RWPE2 (cell line): ENCODE measurements at regions not wholly inside any gene's neighbourhood (a gene's known extent, or its start where the extent isn't known, plus 50 kb on each side); places are given as distances from the start of the nearest gene placed in this dataset.

Source experiments
- ATAC-seq: fragments of 200-7000 bp; cut with Tn5 transposase; 3 replicates; pipeline ENCODE4 v1.9.1; 2021; ENCODE audit warnings: low read depth
- DNase-seq: peaks from one replicate; pipeline ENCODE4 v3.0.0-alpha.2; 2020; ENCODE audit warnings: low spot score
- H3K27ac ChIP-seq: fragments of 450-650 bp; 2 replicates; pipeline ENCODE4 v1.5.1; 2017; ENCODE audit warnings: mild to moderate bottlenecking; ENCODE audit not compliant: poor library complexity, severe bottlenecking
- H3K27me3 ChIP-seq: fragments of 250-450 bp; sonication (Bioruptor Pico); 2 replicates; pipeline ENCODE4 v1.5.1; 2021; ENCODE audit warnings: mild to moderate bottlenecking, moderate library complexity; ENCODE audit not compliant: insufficient read depth, poor library complexity, severe bottlenecking
- H3K36me3 ChIP-seq: fragments of 250-450 bp; sonication (Bioruptor Pico); 2 replicates; pipeline ENCODE4 v1.5.1; 2020; ENCODE audit warnings: low read depth, mild to moderate bottlenecking, moderate library complexity
- H3K4me1 ChIP-seq: fragments of 250-450 bp; sonication (Bioruptor Pico); 2 replicates; pipeline ENCODE4 v1.5.1; 2021; ENCODE audit warnings: mild to moderate bottlenecking, moderate library complexity; ENCODE audit not compliant: insufficient read depth, poor library complexity, severe bottlenecking
- H3K4me3 ChIP-seq: fragments of 250-450 bp; sonication (Bioruptor Pico); 2 replicates; pipeline ENCODE4 v1.5.1; 2021; ENCODE audit warnings: mild to moderate bottlenecking, moderate library complexity; ENCODE audit not compliant: severe bottlenecking
- H3K9me3 ChIP-seq: fragments of 250-450 bp; sonication (Bioruptor Pico); 2 replicates; pipeline ENCODE4 v1.5.1; 2021; ENCODE audit warnings: mild to moderate bottlenecking, moderate library complexity; ENCODE audit not compliant: severe bottlenecking
- CTCF ChIP-seq: fragments of 450-650 bp; IDR thresholded peaks from one replicate; pipeline ENCODE4 v1.5.1; 2017; ENCODE audit warnings: mild to moderate bottlenecking, moderate library complexity; ENCODE audit not compliant: poor library complexity, severe bottlenecking

- Histone ChIP-seq H3K4me1 (no peaks in the 10 kb centered on the region), H3K4me3 (no peak overlapping the region), H3K9me3 (no peaks in the 10 kb centered on the region), H3K36me3 (no peaks in the 10 kb centered on the region), H3K27ac (no peak overlapping the region), H3K27me3 (peaks cover 16% of the 10 kb centered on the region)
- DNase-seq (no peak), ATAC-seq (no peak)
- no peak for TF ChIP-seq CTCF
These were observed 438.1 kb upstream of the CCL2 start for GRCh38 chr17:33816842-33817617.

GRCh38 chr17:33819539-33819938 lies 435.5 kb upstream of the CCL2 start:
- H3K4me1 ChIP-seq, result no peaks in the 10 kb centered on the region
- no peaks in the 10 kb centered on the region for H3K36me3 ChIP-seq
- ATAC-seq (no peak), DNase-seq (no peak)
- H3K4me3 ChIP-seq, result no peak overlapping the region
- H3K9me3 ChIP-seq, result no peaks in the 10 kb centered on the region
- TF ChIP-seq CTCF, result no peak
- H3K27ac ChIP-seq, result no peak overlapping the region
- H3K27me3 ChIP-seq, result peaks cover 16% of the 10 kb centered on the region

- no peak for TF ChIP-seq CTCF
- ATAC-seq, result no peak
- no peak for DNase-seq
These were observed 422.8 kb upstream of the CCL2 start for GRCh38 chr17:33832262-33832661.

GRCh38 chr17:33837281-33837680 lies 417.8 kb upstream of the CCL2 start:
- Histone ChIP-seq H3K27ac (no peak overlapping the region), H3K4me3 (no peak overlapping the region), H3K9me3 (no peaks in the 10 kb centered on the region), H3K27me3 (peaks cover 8% of the 10 kb centered on the region), H3K36me3 (no peaks in the 10 kb centered on the region), H3K4me1 (no peaks in the 10 kb centered on the region)
- no peak for TF ChIP-seq CTCF
- DNase-seq, result no peak
- ATAC-seq, result no peak

More at GRCh38 chr17:33832262-33832661, 422.8 kb upstream of the CCL2 start:
- no peaks in the 10 kb centered on the region for H3K4me1 ChIP-seq
- H3K27ac ChIP-seq, result no peak overlapping the region
- no peak overlapping the region for H3K4me3 ChIP-seq
- no peaks in the 10 kb centered on the region for H3K36me3 ChIP-seq
- H3K9me3 ChIP-seq, result no peaks in the 10 kb centered on the region
- H3K27me3 ChIP-seq, result no peaks in the 10 kb centered on the region

GRCh38 chr17:33838281-33838680 lies 416.8 kb upstream of the CCL2 start:
- Histone ChIP-seq H3K4me1 (no peaks in the 10 kb centered on the region), H3K36me3 (no peaks in the 10 kb centered on the region), H3K9me3 (no peaks in the 10 kb centered on the region), H3K4me3 (no peak overlapping the region), H3K27ac (no peak overlapping the region), H3K27me3 (peaks cover 8% of the 10 kb centered on the region)
- no peak for TF ChIP-seq CTCF
- ATAC-seq (no peak), DNase-seq (no peak)
